Activated CD4-positive, alpha-beta T cell treated with anti-CD3 and anti-CD28 coated beads for 36 hours (primary cell): ENCODE measurements at regions not wholly inside any gene's neighbourhood (a gene's known extent, or its start where the extent isn't known, plus 50 kb on each side); places are given as distances from the start of the nearest gene placed in this dataset.

Experiments
- ATAC-seq: fragments of 200-7000 bp; cut with Tn5 transposase; one replicate; pipeline ENCODE4 v1.10.0; 2021; ENCODE audit warnings: mild to moderate bottlenecking, moderate library complexity
- CTCF ChIA-PET: fragments of 350-600 bp; sonication (Branson Sonifier 250); formaldehyde crosslinking; loops from one replicate; lab custom pipeline; 2021; ENCODE audit warnings: antibody characterized with exemption; lab: Charles Lee
- POLR2A ChIA-PET: fragments of 350-600 bp; sonication (Branson Sonifier 250); formaldehyde crosslinking; loops from one replicate; lab custom pipeline; 2021; ENCODE audit warnings: antibody characterized with exemption, inconsistent platforms; lab: Charles Lee
- DNase-seq: peaks from one replicate; pipeline ENCODE4 v3.0.0-alpha.2; 2020
- H3K27ac Mint-ChIP-seq: one replicate; pipeline ENCODE4 v1.8.0; 2021; ENCODE audit warnings: mixed read lengths
- H3K27me3 Mint-ChIP-seq: one replicate; pipeline ENCODE4 v1.8.0; 2021; ENCODE audit warnings: mixed read lengths
- H3K36me3 Mint-ChIP-seq: one replicate; pipeline ENCODE4 v1.8.0; 2021; ENCODE audit warnings: low read depth, mixed read lengths
- H3K4me1 Mint-ChIP-seq: one replicate; pipeline ENCODE4 v1.8.0; 2021; ENCODE audit warnings: mixed read lengths
- H3K4me3 Mint-ChIP-seq: one replicate; pipeline ENCODE4 v1.8.0; 2021; ENCODE audit warnings: mild to moderate bottlenecking, moderate library complexity, mixed read lengths
- H3K9me3 Mint-ChIP-seq: one replicate; pipeline ENCODE4 v1.8.0; 2021; ENCODE audit warnings: low read depth, mixed read lengths
- intact Hi-C, 2 experiments: fragments of 100-400 bp; cut with DNase I in 1 of 2; cut with micrococcal nuclease in 1 of 2; formaldehyde crosslinking; loops; one replicate each; pipeline versions ENCODE4 v1.14.2 to v1.15.1; 2022 to 2024; cut with DNase I, micrococcal nuclease

GRCh38 chr1:83813576-83813975, 185.4 kb downstream of the TTLL7 start:
- no peaks in the 10 kb centered on the region for H3K4me1 Mint-ChIP-seq
- POLR2A ChIA-PET = no interaction called here
- intact Hi-C loops = no loop called here
- H3K27ac Mint-ChIP-seq = no peak overlapping the region
- no peaks in the 10 kb centered on the region for H3K27me3 Mint-ChIP-seq
- ATAC-seq = no peak
- H3K9me3 Mint-ChIP-seq = peaks cover 5% of the 10 kb centered on the region
- H3K4me3 Mint-ChIP-seq = no peak overlapping the region
- no peaks in the 10 kb centered on the region for H3K36me3 Mint-ChIP-seq
- DNase-seq = no peak
- CTCF ChIA-PET = no interaction called here

DNA sequence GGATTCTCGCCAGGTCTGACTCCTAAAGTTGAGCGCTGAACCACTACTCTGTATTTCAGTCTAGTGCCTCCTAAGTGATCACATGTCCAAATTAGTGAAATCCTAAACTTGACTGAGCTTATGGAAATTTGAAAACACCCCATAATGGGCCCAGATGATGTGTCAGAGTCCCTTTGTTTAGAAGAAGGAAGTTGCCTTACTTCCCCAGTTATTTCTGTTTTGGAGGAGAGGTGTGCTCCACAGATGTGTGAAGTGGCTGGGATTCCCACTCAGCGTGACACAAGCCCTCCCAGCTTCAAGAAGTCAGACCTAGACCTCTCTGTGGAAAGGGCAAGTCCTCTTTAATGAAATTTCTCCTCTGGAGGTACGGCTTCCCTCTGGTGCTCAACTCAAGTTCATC, 188.8 kb downstream of the TTLL7 start:
- H3K27ac Mint-ChIP-seq = no peak overlapping the region
- POLR2A ChIA-PET = no interaction called here
- no peaks in the 10 kb centered on the region for H3K9me3 Mint-ChIP-seq
- no peak for ATAC-seq
- CTCF ChIA-PET = no interaction called here
- DNase-seq = no peak
- intact Hi-C loops = no loop called here
- no peaks in the 10 kb centered on the region for H3K36me3 Mint-ChIP-seq
- H3K4me3 Mint-ChIP-seq = no peak overlapping the region
- H3K27me3 Mint-ChIP-seq = no peaks in the 10 kb centered on the region
- no peaks in the 10 kb centered on the region for H3K4me1 Mint-ChIP-seq

DNA sequence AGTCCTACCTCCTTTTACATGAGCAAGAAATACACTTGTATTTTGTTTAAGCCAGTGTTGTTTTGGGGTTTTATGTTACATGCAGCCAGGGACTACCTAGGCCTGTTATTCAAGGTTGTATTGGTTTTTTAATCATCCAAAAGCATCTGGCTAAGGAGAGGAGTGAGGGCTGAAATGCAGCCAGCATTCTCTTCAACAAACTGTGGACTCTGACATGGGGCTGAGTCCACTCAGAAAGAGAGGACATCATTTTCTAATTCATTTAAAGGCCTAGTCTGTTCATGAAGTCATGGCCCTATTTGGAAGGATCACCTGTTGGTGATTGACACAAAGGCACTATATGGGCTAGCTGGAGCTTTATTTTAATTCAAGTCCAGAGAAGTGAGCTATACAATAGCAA, 190.4 kb downstream of the TTLL7 start:
- H3K9me3 Mint-ChIP-seq = no peaks in the 10 kb centered on the region
- no peaks in the 10 kb centered on the region for H3K4me1 Mint-ChIP-seq
- intact Hi-C loops = no loop called here
- POLR2A ChIA-PET = no interaction called here
- no peaks in the 10 kb centered on the region for H3K36me3 Mint-ChIP-seq
- CTCF ChIA-PET = no interaction called here
- no peak overlapping the region for H3K27ac Mint-ChIP-seq
- H3K4me3 Mint-ChIP-seq = no peak overlapping the region
- no peaks in the 10 kb centered on the region for H3K27me3 Mint-ChIP-seq
- DNase-seq = no peak
- ATAC-seq = no peak

- CTCF ChIA-PET = no interaction called here
Observed at GRCh38 chr1:83807821-83808220, 191.1 kb downstream of the TTLL7 start.

GRCh38 chr1:83807231-83807630, 191.7 kb downstream of the TTLL7 start:
- intact Hi-C loops = no loop called here
- H3K4me1 Mint-ChIP-seq = no peaks in the 10 kb centered on the region
- no peaks in the 10 kb centered on the region for H3K27me3 Mint-ChIP-seq
- ChIA-PET POLR2A (no interaction called here), CTCF (no interaction called here)
- H3K9me3 Mint-ChIP-seq = no peaks in the 10 kb centered on the region
- H3K36me3 Mint-ChIP-seq = no peaks in the 10 kb centered on the region
- DNase-seq (no peak), ATAC-seq (no peak)
- no peak overlapping the region for H3K27ac Mint-ChIP-seq
- no peak overlapping the region for H3K4me3 Mint-ChIP-seq

More at GRCh38 chr1:83807821-83808220, 191.1 kb downstream of the TTLL7 start:
- Mint-ChIP-seq H3K9me3 (no peaks in the 10 kb centered on the region), H3K27ac (no peak overlapping the region), H3K4me3 (no peak overlapping the region), H3K36me3 (no peaks in the 10 kb centered on the region), H3K4me1 (no peaks in the 10 kb centered on the region), H3K27me3 (no peaks in the 10 kb centered on the region)
- ATAC-seq (no peak), DNase-seq (no peak)
- intact Hi-C loops = no loop called here
- POLR2A ChIA-PET = no interaction called here

DNA sequence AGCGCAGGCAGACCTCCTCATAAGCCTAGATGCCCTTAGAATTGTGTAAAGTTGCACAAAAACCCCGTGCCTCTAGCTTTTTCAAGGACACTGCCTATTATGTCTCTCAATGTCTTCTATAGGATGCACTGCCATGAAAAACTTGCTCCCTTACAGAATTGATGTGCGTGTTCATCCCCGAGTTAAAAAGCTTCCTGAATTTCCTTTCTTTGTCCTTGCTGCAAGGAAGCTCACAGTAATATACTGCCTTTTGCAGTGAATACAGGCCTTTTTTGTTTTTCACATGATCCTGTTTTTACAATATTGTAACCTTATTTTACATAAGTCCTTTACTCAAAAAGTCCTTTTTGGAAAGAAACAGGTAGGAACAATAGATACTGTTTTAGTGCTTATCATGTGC, 193.0 kb downstream of the TTLL7 start:
- DNase-seq = no peak
- Mint-ChIP-seq H3K4me3 (no peak overlapping the region), H3K27ac (no peak overlapping the region), H3K27me3 (no peaks in the 10 kb centered on the region), H3K36me3 (no peaks in the 10 kb centered on the region), H3K4me1 (no peaks in the 10 kb centered on the region), H3K9me3 (no peaks in the 10 kb centered on the region)
- CTCF ChIA-PET = no interaction called here
- POLR2A ChIA-PET = no interaction called here
- no peak for ATAC-seq
- intact Hi-C loops = no loop called here

- Mint-ChIP-seq H3K9me3 (no peaks in the 10 kb centered on the region), H3K27ac (no peak overlapping the region), H3K4me1 (no peaks in the 10 kb centered on the region), H3K4me3 (no peak overlapping the region), H3K36me3 (no peaks in the 10 kb centered on the region), H3K27me3 (no peaks in the 10 kb centered on the region)
- intact Hi-C loops = no loop called here
- ATAC-seq (no peak), DNase-seq (no peak)
- ChIA-PET POLR2A (no interaction called here), CTCF (no interaction called here)
Observed at GRCh38 chr1:83802460-83803152, 196.3 kb downstream of the TTLL7 start.

- H3K9me3 Mint-ChIP-seq = no peaks in the 10 kb centered on the region
- no peak overlapping the region for H3K4me3 Mint-ChIP-seq
- no peaks in the 10 kb centered on the region for H3K4me1 Mint-ChIP-seq
- H3K36me3 Mint-ChIP-seq = no peaks in the 10 kb centered on the region
- H3K27ac Mint-ChIP-seq = no peak overlapping the region
- intact Hi-C loops = no loop called here
- ATAC-seq (no peak), DNase-seq (no peak)
- POLR2A ChIA-PET = no interaction called here
- no peaks in the 10 kb centered on the region for H3K27me3 Mint-ChIP-seq
- CTCF ChIA-PET = no interaction called here
Observed at GRCh38 chr1:83802023-83802422, 196.9 kb downstream of the TTLL7 start.

DNA sequence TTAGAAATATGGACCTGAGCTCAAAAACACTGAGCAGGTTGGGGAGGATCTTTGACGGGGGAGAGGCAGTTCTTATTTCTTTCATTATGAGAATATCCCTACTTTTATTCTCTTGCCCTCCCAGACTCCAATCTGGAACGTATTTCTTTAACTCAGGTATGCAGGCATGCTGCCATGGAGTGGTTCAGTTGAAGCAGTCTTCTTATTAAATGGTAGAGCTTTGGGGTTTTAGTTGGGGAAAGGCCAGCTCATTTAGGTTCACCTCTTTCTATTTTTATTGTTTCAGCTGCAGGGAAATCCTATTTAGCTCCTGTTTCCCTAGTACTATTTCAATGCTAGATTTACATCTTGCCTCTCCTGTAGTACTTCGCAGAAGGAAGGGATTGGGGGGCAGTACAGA, 198.9 kb downstream of the TTLL7 start:
- H3K27me3 Mint-ChIP-seq = no peaks in the 10 kb centered on the region
- H3K9me3 Mint-ChIP-seq = no peaks in the 10 kb centered on the region
- intact Hi-C loops = no loop called here
- CTCF ChIA-PET = no interaction called here
- POLR2A ChIA-PET = interaction anchor here (0.5 kb wide), 1 partner anchor 11 kb away, joined by 6 read pairs; no protein-coding TSS in a partner anchor
- H3K27ac Mint-ChIP-seq = no peak overlapping the region
- DNase-seq = no peak
- no peak overlapping the region for H3K4me3 Mint-ChIP-seq
- no peaks in the 10 kb centered on the region for H3K36me3 Mint-ChIP-seq
- no peak for ATAC-seq
- H3K4me1 Mint-ChIP-seq = no peaks in the 10 kb centered on the region

DNA sequence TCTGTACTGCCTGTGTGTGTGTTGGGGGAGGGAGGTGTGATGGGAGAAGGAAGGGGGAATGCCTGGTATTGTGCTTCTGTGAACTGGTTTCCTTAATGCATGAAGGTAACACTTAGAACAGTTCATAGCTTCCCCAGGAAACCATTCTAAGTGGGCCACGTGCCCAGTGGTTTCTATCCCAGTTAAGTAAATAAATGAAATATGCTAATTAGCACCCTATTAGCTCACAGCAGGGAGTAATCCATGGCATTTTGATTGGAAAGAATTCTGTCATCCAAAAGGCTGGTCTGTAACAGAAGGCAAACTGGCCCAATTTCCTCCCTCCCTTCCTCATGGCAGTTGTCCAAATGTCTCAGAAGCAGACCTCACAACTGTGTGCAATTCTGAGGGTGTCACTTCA, 199.3 kb downstream of the TTLL7 start:
- Mint-ChIP-seq H3K4me3 (no peak overlapping the region), H3K9me3 (no peaks in the 10 kb centered on the region), H3K27me3 (no peaks in the 10 kb centered on the region), H3K27ac (no peak overlapping the region), H3K4me1 (no peaks in the 10 kb centered on the region), H3K36me3 (no peaks in the 10 kb centered on the region)
- intact Hi-C loops = no loop called here
- ChIA-PET POLR2A (interaction anchor here (0.5 kb wide), 1 partner anchor 10 kb away, joined by 6 read pairs; no protein-coding TSS in a partner anchor), CTCF (no interaction called here)
- DNase-seq (no peak), ATAC-seq (no peak)

- POLR2A ChIA-PET = no interaction called here
- no peaks in the 10 kb centered on the region for H3K36me3 Mint-ChIP-seq
- H3K4me3 Mint-ChIP-seq = no peak overlapping the region
- no peak overlapping the region for H3K27ac Mint-ChIP-seq
- H3K4me1 Mint-ChIP-seq = no peaks in the 10 kb centered on the region
- CTCF ChIA-PET = no interaction called here
- no peaks in the 10 kb centered on the region for H3K27me3 Mint-ChIP-seq
- H3K9me3 Mint-ChIP-seq = no peaks in the 10 kb centered on the region
- intact Hi-C loops = no loop called here
- DNase-seq (no peak), ATAC-seq (no peak)
Observed at GRCh38 chr1:83798965-83799364, 200.0 kb downstream of the TTLL7 start.

DNA sequence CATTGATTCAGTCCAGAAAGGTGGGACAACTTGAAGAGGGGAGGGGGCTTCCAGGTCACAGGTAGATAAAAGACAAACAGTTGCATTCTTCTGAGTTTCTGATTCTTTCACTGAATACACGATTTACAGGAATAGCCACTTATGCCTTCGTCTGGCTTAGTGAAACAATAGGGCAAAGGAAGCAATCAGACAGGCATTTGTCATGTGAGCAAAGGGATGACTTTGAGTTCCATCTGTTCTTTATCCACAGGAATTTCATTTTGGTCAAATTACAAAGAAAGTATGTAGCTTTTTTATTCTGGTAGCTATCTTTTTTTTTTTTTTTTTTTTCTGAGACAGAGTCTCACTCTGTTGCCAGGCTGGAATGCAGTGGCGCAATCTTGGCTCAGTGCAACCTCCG, 202.5 kb downstream of the TTLL7 start:
- Mint-ChIP-seq H3K27me3 (no peaks in the 10 kb centered on the region), H3K27ac (no peak overlapping the region), H3K4me1 (no peaks in the 10 kb centered on the region), H3K4me3 (no peak overlapping the region), H3K9me3 (no peaks in the 10 kb centered on the region), H3K36me3 (no peaks in the 10 kb centered on the region)
- DNase-seq = no peak
- ATAC-seq = no peak
- intact Hi-C loops = no loop called here
- ChIA-PET POLR2A (no interaction called here), CTCF (no interaction called here)
